SK-N-SH (cell line): ENCODE measurements at regions not wholly inside any gene's neighbourhood (a gene's known extent, or its start where the extent isn't known, plus 50 kb on each side); places are given as distances from the start of the nearest gene placed in this dataset.

ENCODE experiments used
- CTCF ChIA-PET: fragments of 300-600, 350-600 bp; formaldehyde crosslinking; extraction: SDS; loops from one replicate; lab custom pipeline; 2021; lab: Yijun Ruan, JAX
- POLR2A ChIA-PET: fragments of 350-600 bp; sonication (Branson Sonifier 250); formaldehyde crosslinking; extraction: SDS; loops from one replicate; lab custom pipeline; 2020; ENCODE audit warnings: antibody characterized with exemption, inconsistent platforms; lab: Yijun Ruan, JAX
- DNase-seq: peaks from one replicate; pipeline ENCODE4 v3.0.0; 2012
- H2AFZ ChIP-seq: fragments of 200-600 bp; sonication (generic); 2 replicates; pipeline ENCODE4 v1.8.1; 2016; ENCODE audit warnings: antibody characterized with exemption, mild to moderate bottlenecking, low read depth
- H3F3A ChIP-seq: fragments of 200-600 bp; sonication (generic); replicated peaks from 2 replicates; pipeline ENCODE3; 2016; ENCODE audit warnings: antibody characterized with exemption, mild to moderate bottlenecking; ENCODE audit not compliant: insufficient read depth
- H3K27ac ChIP-seq, 2 experiments: fragments of 200-500 bp in 1 of 2; fragments of 200-600 bp in 1 of 2; sonication (Bioruptor generic) in 1 of 2; sonication (generic), shearing (Covaris generic) in 1 of 2; 2 replicates each; pipeline versions ENCODE4 v1.5.1 to v1.6.1; 2014 to 2016; ENCODE audit warnings: low read depth in 2 of 2, inconsistent platforms in 1 of 2, low read length in 1 of 2, mild to moderate bottlenecking in 1 of 2, mixed read lengths in 1 of 2
- H3K27me3 ChIP-seq: fragments of 200-600 bp; sonication (generic), shearing (Covaris generic); 2 replicates; pipeline ENCODE4 v1.6.1; 2016; ENCODE audit warnings: mixed run types; ENCODE audit not compliant: insufficient read depth
- H3K36me3 ChIP-seq, 2 experiments: fragments of 200-500 bp in 1 of 2; fragments of 200-600 bp in 1 of 2; sonication (Bioruptor generic) in 1 of 2; sonication (generic) in 1 of 2; replicated peaks in 1 of 2; 2 replicates each; pipeline versions ENCODE3 to v1.5.1; 2014 to 2016; ENCODE audit warnings: low read length in 1 of 2, mild to moderate bottlenecking in 1 of 2; ENCODE audit not compliant: insufficient read depth in 2 of 2, control insufficient read depth in 1 of 2
- H3K4me1 ChIP-seq, 2 experiments: fragments of 200-500 bp in 1 of 2; fragments of 200-600 bp in 1 of 2; sonication (Bioruptor generic) in 1 of 2; sonication (generic), shearing (Covaris generic) in 1 of 2; 2 replicates each; pipeline versions ENCODE4 v1.5.1 to v1.6.1; 2014 to 2016; ENCODE audit warnings: low read depth in 1 of 2, low read length in 1 of 2, mixed run types in 1 of 2; ENCODE audit not compliant: insufficient read depth in 2 of 2, control insufficient read depth in 1 of 2
- H3K4me2 ChIP-seq: fragments of 200-600 bp; sonication (generic), shearing (Covaris generic); 2 replicates; pipeline ENCODE4 v1.6.1; 2017; ENCODE audit warnings: mixed run types
- H3K4me3 ChIP-seq, 2 experiments: fragments of 200-500 bp in 1 of 2; fragments of 200-600 bp in 1 of 2; sonication (Bioruptor generic) in 1 of 2; sonication (generic), shearing (Covaris generic) in 1 of 2; 2 replicates each; pipeline versions ENCODE4 v1.5.1 to v1.8.1; 2014 to 2016; ENCODE audit warnings: low read depth in 2 of 2, inconsistent platforms in 1 of 2, low read length in 1 of 2, mild to moderate bottlenecking in 1 of 2, mixed read lengths in 1 of 2, moderate library complexity in 1 of 2
- H3K79me2 ChIP-seq: fragments of 200-600 bp; sonication (generic); 2 replicates; pipeline ENCODE4 v1.8.1; 2017; ENCODE audit warnings: mild to moderate bottlenecking; ENCODE audit not compliant: insufficient read depth
- H3K9ac ChIP-seq: fragments of 200-600 bp; sonication (generic); 2 replicates; pipeline ENCODE4 v1.6.1; 2017; ENCODE audit warnings: mixed run types
- H3K9me2 ChIP-seq: fragments of 200-600 bp; sonication (generic); 2 replicates; pipeline ENCODE4 v1.6.1; 2017; ENCODE audit warnings: mixed run types
- H3K9me3 ChIP-seq: fragments of 200-600 bp; sonication (generic); 2 replicates; pipeline ENCODE4 v1.6.1; 2017; ENCODE audit warnings: mixed run types, mild to moderate bottlenecking, moderate library complexity
- H4K20me1 ChIP-seq: fragments of 200-600 bp; sonication (generic); 2 replicates; pipeline ENCODE4 v1.6.1; 2017; ENCODE audit warnings: mild to moderate bottlenecking, mixed run types; ENCODE audit not compliant: insufficient read depth
- CTCF ChIP-seq: fragments of 200-600 bp; sonication (generic); IDR thresholded peaks from 2 replicates; pipeline ENCODE4 v1.6.1; 2017; ENCODE audit warnings: antibody characterized with exemption, mild to moderate bottlenecking, moderate library complexity
- ELF1 ChIP-seq: IDR thresholded peaks from 2 replicates; pipeline ENCODE4 v1.4.0; 2012
- EP300 ChIP-seq, 2 experiments: IDR thresholded peaks; 2 replicates each; pipeline versions ENCODE4 v1.4.0 to v1.6.1; 2012; ENCODE audit warnings: borderline replicate concordance in 1 of 2, low read depth in 1 of 2, low read length in 1 of 2
- EZH2phosphoT487 ChIP-seq: fragments of 200-600 bp; sonication (generic); IDR thresholded peaks from 2 replicates; pipeline ENCODE4 v1.6.1; 2017; ENCODE audit warnings: low read depth, mixed run types, mild to moderate bottlenecking, antibody characterized with exemption, moderate library complexity, borderline replicate concordance
- FOXJ3 ChIP-seq: sonication (generic); formaldehyde crosslinking; IDR thresholded peaks from 2 replicates; pipeline ENCODE4 v1.5.1; 2020; ENCODE audit warnings: mild to moderate bottlenecking, missing genetic modification reagents
- FOXM1 ChIP-seq: IDR thresholded peaks from 2 replicates; pipeline ENCODE4 v1.4.0; 2012; ENCODE audit warnings: low read depth, mild to moderate bottlenecking
- GABPA ChIP-seq: IDR thresholded peaks from 2 replicates; pipeline ENCODE4 v1.4.0; 2012; ENCODE audit warnings: low read depth, mild to moderate bottlenecking
- GATA2 ChIP-seq: sonication (generic); formaldehyde crosslinking; IDR thresholded peaks from 2 replicates; pipeline ENCODE4 v1.5.0; 2020; ENCODE audit warnings: mild to moderate bottlenecking, missing genetic modification reagents
- IRF3 ChIP-seq: fragments of 150-350 bp; IDR thresholded peaks from 2 replicates; pipeline ENCODE4 v1.6.1; 2016; ENCODE audit warnings: mild to moderate bottlenecking, low read depth, low read length
- JUND ChIP-seq: IDR thresholded peaks from 2 replicates; pipeline ENCODE4 v1.4.0; 2012
- MAX ChIP-seq: IDR thresholded peaks from 2 replicates; pipeline ENCODE4 v1.4.0; 2012; ENCODE audit warnings: low read depth
- MEF2A ChIP-seq: IDR thresholded peaks from 2 replicates; pipeline ENCODE4 v1.4.0; 2012; ENCODE audit warnings: low read depth, borderline replicate concordance
- NFIC ChIP-seq: IDR thresholded peaks from 2 replicates; pipeline ENCODE4 v1.4.0; 2012; ENCODE audit warnings: borderline replicate concordance
- NRF1 ChIP-seq: IDR thresholded peaks from 2 replicates; pipeline ENCODE4 v1.6.1; 2012; ENCODE audit warnings: low read depth, mild to moderate bottlenecking, low read length
- PBX3 ChIP-seq: IDR thresholded peaks from 2 replicates; pipeline ENCODE4; 2012
- RAD21 ChIP-seq: IDR thresholded peaks from 2 replicates; pipeline ENCODE4 v1.6.1; 2012; ENCODE audit warnings: mild to moderate bottlenecking, low read length
- RFX5 ChIP-seq: IDR thresholded peaks from 2 replicates; pipeline ENCODE4 v1.6.1; 2012; ENCODE audit warnings: mild to moderate bottlenecking, improper control_type of control experiment, low read length
- SIN3A ChIP-seq: IDR thresholded peaks from 2 replicates; pipeline ENCODE4 v1.6.1; 2012; ENCODE audit warnings: low read depth, mild to moderate bottlenecking, low read length, moderate library complexity, borderline replicate concordance
- SMC3 ChIP-seq: IDR thresholded peaks from 2 replicates; pipeline ENCODE4 v1.6.1; 2012; ENCODE audit warnings: low read depth, low read length, improper control_type of control experiment
- TAF1 ChIP-seq: IDR thresholded peaks from 2 replicates; pipeline ENCODE4 v1.6.1; 2012; ENCODE audit warnings: low read depth, mild to moderate bottlenecking, low read length, moderate library complexity, borderline replicate concordance
- TEAD4 ChIP-seq: IDR thresholded peaks from 2 replicates; pipeline ENCODE4 v1.4.0; 2012; ENCODE audit warnings: mild to moderate bottlenecking, borderline replicate concordance; ENCODE audit not compliant: insufficient read depth
- YY1 ChIP-seq: IDR thresholded peaks from 2 replicates; pipeline ENCODE4 v1.4.0; 2012; ENCODE audit warnings: low read depth, mild to moderate bottlenecking
- WGBS: methylation state at CpG from one replicate; pipeline ENCODE4 v1.1.6; 2017; ENCODE audit warnings: low lambda C conversion rate; 5-methylcytosine and 5-hydroxymethylcytosine counted together

GRCh38 chr6:135797361-135797760 lies 54.1 kb upstream of the PDE7B start:
- DNase-seq: no peak
- Histone ChIP-seq H3K9me2 (no peaks in the 10 kb centered on the region), H3K4me2 (no peak overlapping the region), H2AFZ (no peak overlapping the region), H3F3A (no peaks in the 10 kb centered on the region), H3K79me2 (no peaks in the 10 kb centered on the region), H3K4me3 (no peak overlapping the region), H3K27me3 (no peaks in the 10 kb centered on the region), H3K9me3 (no peaks in the 10 kb centered on the region), H3K27ac (peak overlapping the region in 1 of 2 experiments; percentile 62; a peak in 2 of 4 replicates), H3K9ac (no peak overlapping the region), H3K36me3 (no peaks in the 10 kb centered on the region), H3K4me1 (peaks cover 0 to 15% of the 10 kb centered on the region in 2 experiments; a peak in 2 of 4 replicates), H4K20me1 (no peaks in the 10 kb centered on the region)
- 73% methylated on average over 3 of the region's 3 CpGs for WGBS
- POLR2A ChIA-PET: no interaction called here
- no peak for TF ChIP-seq NRF1
- TF ChIP-seq FOXJ3: no peak
- TF ChIP-seq IRF3: no peak
- TF ChIP-seq GATA2 (CRISPR knock-in tag): no peak
- no peak for TF ChIP-seq YY1
- no peak for TF ChIP-seq CTCF
- TF ChIP-seq TAF1: no peak
- TF ChIP-seq NFIC: no peak
- TF ChIP-seq MEF2A: no peak
- TF ChIP-seq EP300 (IDR thresholded peaks at IDR 0.05; ENCODE audit: borderline replicate concordance in 1 of 2, low read depth in 1 of 2, low read length in 1 of 2): no peak
- no peak for TF ChIP-seq FOXM1
- no peak for TF ChIP-seq EZH2phosphoT487
- TF ChIP-seq SIN3A: no peak
- TF ChIP-seq RAD21: no peak
- TF ChIP-seq SMC3: no peak
- CTCF ChIA-PET: no interaction called here

- no peak overlapping the region for H2AFZ ChIP-seq
- H4K20me1 ChIP-seq: no peaks in the 10 kb centered on the region
- H3K9me2 ChIP-seq: no peaks in the 10 kb centered on the region
- H3F3A ChIP-seq: peaks cover 3% of the 10 kb centered on the region
- no peak overlapping the region for H3K4me2 ChIP-seq
- no peak for DNase-seq
- no peaks in the 10 kb centered on the region for H3K9me3 ChIP-seq
- no peaks in the 10 kb centered on the region for H3K36me3 ChIP-seq
- no peak overlapping the region for H3K4me3 ChIP-seq
- no peaks in the 10 kb centered on the region for H3K27me3 ChIP-seq
- H3K9ac ChIP-seq: no peak overlapping the region
- POLR2A ChIA-PET: no interaction called here
- peak overlapping the region in 1 of 2 experiments; percentile 13; a peak in 1 of 4 replicates for H3K27ac ChIP-seq
- peaks cover 0 to 15% of the 10 kb centered on the region in 2 experiments; a peak in 2 of 4 replicates for H3K4me1 ChIP-seq
- CTCF ChIA-PET: interaction anchor here (1.0 kb wide), 1 partner anchor 52 kb away, joined by 3 read pairs; the partner anchor contains the start of gene PDE7B
- 60% methylated on average over 4 of the region's 4 CpGs for WGBS
- H3K79me2 ChIP-seq: no peaks in the 10 kb centered on the region
- TF ChIP-seq RFX5: no peak
- TF ChIP-seq SMC3: no peak
- no peak for TF ChIP-seq MAX
- no peak for TF ChIP-seq NRF1
- TF ChIP-seq ELF1: no peak
- no peak for TF ChIP-seq PBX3
- no peak for TF ChIP-seq TEAD4
- no peak for TF ChIP-seq MEF2A
- no peak for TF ChIP-seq JUND
- TF ChIP-seq GABPA: no peak
- no peak for TF ChIP-seq YY1
These were observed 52.6 kb upstream of the PDE7B start for GRCh38 chr6:135798751-135799515.
